Karpas-422 (cell line): ENCODE measurements at regions not wholly inside any gene's neighbourhood (a gene's known extent, or its start where the extent isn't known, plus 50 kb on each side); places are given as distances from the start of the nearest gene placed in this dataset.

Experiments used
- DNase-seq: peaks from one replicate; pipeline ENCODE4 v3.0.0-alpha.2; 2015
- H2AFZ ChIP-seq: fragments of 200-600 bp; sonication (generic); 2 replicates; pipeline ENCODE4 v1.6.1; 2014; ENCODE audit warnings: antibody characterized with exemption, low read length, mixed read lengths
- H3K27ac ChIP-seq: fragments of 200-600 bp; sonication (generic); 2 replicates; pipeline ENCODE4 v1.5.1; 2014; ENCODE audit warnings: mild to moderate bottlenecking, low read length, moderate library complexity
- H3K27me3 ChIP-seq: fragments of 200-600 bp; sonication (generic); 2 replicates; pipeline ENCODE4 v1.6.1; 2014; ENCODE audit warnings: low read length, mixed read lengths
- H3K36me3 ChIP-seq: fragments of 200-600 bp; sonication (generic); 2 replicates; pipeline ENCODE4 v1.6.1; 2014; ENCODE audit warnings: low read length, mixed read lengths; ENCODE audit not compliant: insufficient read depth
- H3K4me1 ChIP-seq: fragments of 200-600 bp; sonication (generic); 2 replicates; pipeline ENCODE4 v1.6.1; 2014; ENCODE audit warnings: mild to moderate bottlenecking, low read length, mixed read lengths
- H3K4me2 ChIP-seq: fragments of 200-600 bp; sonication (generic); 2 replicates; pipeline ENCODE4 v1.6.1; 2014; ENCODE audit warnings: low read length, low read depth, mild to moderate bottlenecking; ENCODE audit not compliant: poor library complexity, severe bottlenecking
- H3K4me3 ChIP-seq: fragments of 200-600 bp; sonication (generic); 2 replicates; pipeline ENCODE4 v1.5.1; 2014; ENCODE audit warnings: mild to moderate bottlenecking, antibody characterized with exemption, low read length, mixed read lengths
- H3K79me2 ChIP-seq: fragments of 200-600 bp; sonication (generic); 2 replicates; pipeline ENCODE4 v1.6.1; 2014; ENCODE audit warnings: mild to moderate bottlenecking, low read length, mixed read lengths
- H3K9ac ChIP-seq: fragments of 200-600 bp; sonication (generic); 2 replicates; pipeline ENCODE4 v1.6.0; 2014; ENCODE audit warnings: low read length
- H3K9me2 ChIP-seq: fragments of 200-600 bp; sonication (generic), shearing (Covaris generic); replicated peaks from 2 replicates; pipeline ENCODE4 v1.6.0; 2014; ENCODE audit warnings: mild to moderate bottlenecking, low read length, moderate library complexity; ENCODE audit not compliant: insufficient read depth
- H3K9me3 ChIP-seq: fragments of 300-700, 200-600 bp; sonication (generic); 2 replicates; pipeline ENCODE4 v1.6.1; 2014; ENCODE audit warnings: low read length, mixed read lengths
- H4K20me1 ChIP-seq: fragments of 200-600 bp; sonication (generic); 2 replicates; pipeline ENCODE4 v1.6.1; 2014; ENCODE audit warnings: mild to moderate bottlenecking, antibody characterized with exemption, low read length, low read depth; ENCODE audit not compliant: insufficient read depth

DNA sequence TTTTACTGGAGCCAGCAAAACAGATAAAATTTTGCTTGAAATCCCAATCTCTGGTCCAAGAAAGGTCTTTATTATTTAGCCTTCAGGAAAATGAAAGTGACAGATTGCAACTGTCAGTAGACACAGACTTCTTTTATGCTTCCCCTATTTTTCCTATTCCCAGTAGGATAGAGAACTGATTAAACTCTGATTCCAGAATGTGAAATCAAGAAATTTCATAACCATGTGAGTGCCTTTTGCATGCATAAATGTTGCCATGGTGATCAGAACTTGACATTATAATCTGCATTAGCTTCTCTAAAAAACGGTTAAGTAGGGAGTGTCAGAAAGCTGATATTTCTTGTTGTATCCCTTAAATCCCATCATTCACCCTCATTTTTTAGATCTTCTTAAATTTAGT is 255.2 kb upstream of the GABRA2 start:
- Histone ChIP-seq H3K36me3 (no peaks in the 10 kb centered on the region), H3K4me1 (no peaks in the 10 kb centered on the region), H4K20me1 (no peaks in the 10 kb centered on the region), H3K4me2 (no peak overlapping the region), H3K4me3 (no peak overlapping the region), H3K27ac (no peak overlapping the region), H3K27me3 (no peaks in the 10 kb centered on the region), H2AFZ (no peak overlapping the region), H3K79me2 (no peaks in the 10 kb centered on the region), H3K9me3 (peaks cover 13% of the 10 kb centered on the region), H3K9ac (no peak overlapping the region), H3K9me2 (no peaks in the 10 kb centered on the region)
- no peak for DNase-seq
